ENCODE measurements at regions not wholly inside any gene's neighbourhood (a gene's known extent, or its start where the extent isn't known, plus 50 kb on each side); places are given as distances from the start of the nearest gene placed in this dataset.
A peak's percentile ranks its signal among the peaks of the same experiment; 100 is the strongest.
"Not testable (repeated sequence)": the region's sequence is repeated elsewhere in the genome, so short reads cannot be mapped to it uniquely, and the experiment has no call there.

- DNase-seq, result no peak
Measured at GRCh38 chr15:69685512-69686452, 233.2 kb downstream of the RPLP1 start.

- DNase-seq, result no peak
Measured at GRCh38 chr15:69686626-69687025, 234.0 kb downstream of the RPLP1 start.

GRCh38 chr15:69689133-69689532 lies 236.5 kb downstream of the RPLP1 start:
- no peak for DNase-seq

- DNase-seq, result no peak
Measured at GRCh38 chr15:69691307-69692015, 238.8 kb downstream of the RPLP1 start.

DNA sequence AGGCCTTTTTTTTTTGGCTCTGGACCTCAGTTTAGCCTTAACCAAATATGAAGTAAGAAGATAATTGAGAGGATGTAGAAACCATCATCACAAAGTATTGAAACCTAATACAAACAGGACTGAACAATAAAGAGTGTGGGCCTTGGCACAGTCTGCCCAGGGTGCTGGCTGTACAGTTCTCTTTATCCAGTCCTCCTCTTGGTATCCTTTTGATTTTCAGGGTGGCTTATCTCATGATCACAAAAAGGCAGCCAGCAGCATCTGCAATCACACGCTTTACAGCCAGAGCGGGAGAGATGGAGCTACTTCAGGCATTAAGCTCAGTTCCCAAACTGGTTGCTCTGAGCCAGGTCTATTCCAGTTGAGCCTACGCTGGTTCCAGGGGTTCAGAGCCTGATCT lies 239.7 kb downstream of the RPLP1 start:
- no peak for DNase-seq

DNA sequence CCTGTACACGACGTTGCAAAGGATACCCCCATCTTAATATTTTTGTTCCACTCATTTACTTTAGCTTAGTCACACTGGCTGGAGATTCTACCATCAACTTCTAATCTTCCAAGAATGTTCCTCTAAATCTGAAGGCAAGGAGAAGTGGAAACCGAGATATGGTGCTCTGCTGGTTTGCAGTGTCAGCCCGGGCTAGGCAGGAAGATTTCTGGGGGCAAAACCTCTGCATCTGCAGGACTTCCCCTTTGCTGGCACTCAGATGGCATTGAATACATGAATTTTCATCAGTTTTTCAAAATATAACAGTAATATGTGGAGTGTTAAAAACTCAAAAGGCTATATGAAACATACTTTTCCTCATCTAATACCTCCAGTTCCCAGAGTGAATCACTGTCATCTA lies 240.4 kb downstream of the RPLP1 start:
- DNase-seq, result no peak

- DNase-seq, result no peak
Measured at GRCh38 chr15:69696946-69697345, 244.3 kb downstream of the RPLP1 start.

- DNase-seq, result no peak
Measured at GRCh38 chr15:69697916-69698315, 245.3 kb downstream of the RPLP1 start.

GRCh38 chr15:69699096-69699495 lies 246.5 kb downstream of the RPLP1 start:
- no peak for DNase-seq

- DNase-seq, result no peak
Measured at GRCh38 chr15:69700380-69700779, 247.8 kb downstream of the RPLP1 start.

- no peak for DNase-seq
Measured at GRCh38 chr15:69701198-69701597, 248.6 kb downstream of the RPLP1 start.

- DNase-seq, result no peak
Measured at GRCh38 chr15:69703532-69704187, 251.0 kb downstream of the RPLP1 start.

- no peak for DNase-seq
Measured at GRCh38 chr15:69704229-69704628, 251.6 kb downstream of the RPLP1 start.

- DNase-seq, result no peak
Measured at GRCh38 chr15:69704700-69705099, 252.1 kb downstream of the RPLP1 start.

DNA sequence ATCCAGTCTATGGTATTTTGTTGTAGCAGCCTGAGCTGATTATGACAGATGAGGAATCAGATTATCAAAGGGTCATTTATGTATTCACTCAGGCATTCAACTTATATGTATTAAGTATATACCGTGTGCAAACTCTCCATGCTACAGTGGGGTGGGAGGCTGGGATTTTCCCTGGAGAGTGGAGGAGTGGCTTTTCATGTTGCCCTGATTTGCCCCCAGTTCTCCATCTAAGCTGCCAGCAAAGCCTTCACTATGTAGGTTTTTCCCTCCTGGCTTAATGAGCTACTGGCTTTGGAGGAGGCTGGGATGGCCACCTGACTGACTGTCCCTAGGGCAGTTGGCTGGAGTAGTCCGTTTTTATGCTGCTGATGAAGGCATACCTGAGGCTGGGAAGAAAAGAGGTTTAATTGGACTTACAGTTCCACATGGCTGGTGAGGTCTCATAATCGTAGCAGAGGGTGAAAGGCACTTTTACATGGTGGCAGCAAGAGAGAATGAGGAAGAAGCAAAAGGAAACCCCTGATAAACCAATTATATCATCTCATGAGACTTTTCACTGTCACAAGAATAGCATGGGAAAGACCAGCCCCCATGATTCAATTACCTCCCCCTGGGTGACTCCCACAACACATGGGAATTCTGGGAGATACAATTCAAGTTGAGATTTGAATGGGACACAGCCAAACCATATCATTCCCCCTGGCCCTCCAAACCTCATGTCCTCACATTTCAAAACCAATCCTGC lies 253.9 kb downstream of the RPLP1 start:
- DNase-seq, result no peak

DNA sequence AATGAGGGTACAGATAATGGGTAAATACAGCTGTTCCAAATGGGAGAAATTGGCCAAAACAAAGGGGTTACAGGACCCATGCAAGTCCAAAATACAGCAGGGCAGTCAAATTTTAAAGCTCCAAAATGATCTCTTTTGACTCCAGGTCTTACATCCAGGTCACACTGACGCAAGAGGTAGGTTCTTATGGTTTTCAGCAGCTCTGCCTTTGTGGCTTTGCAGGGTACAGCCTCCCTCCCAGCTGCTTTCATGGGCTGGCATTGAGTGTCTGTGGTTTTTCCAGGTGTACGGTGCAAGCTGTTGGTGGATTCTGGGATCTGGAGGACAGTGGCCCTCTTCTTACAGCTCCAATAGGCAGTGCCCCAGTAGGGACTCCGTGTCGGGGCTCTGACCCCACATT lies 254.6 kb downstream of the RPLP1 start:
- not testable (repeated sequence) for DNase-seq

DNA sequence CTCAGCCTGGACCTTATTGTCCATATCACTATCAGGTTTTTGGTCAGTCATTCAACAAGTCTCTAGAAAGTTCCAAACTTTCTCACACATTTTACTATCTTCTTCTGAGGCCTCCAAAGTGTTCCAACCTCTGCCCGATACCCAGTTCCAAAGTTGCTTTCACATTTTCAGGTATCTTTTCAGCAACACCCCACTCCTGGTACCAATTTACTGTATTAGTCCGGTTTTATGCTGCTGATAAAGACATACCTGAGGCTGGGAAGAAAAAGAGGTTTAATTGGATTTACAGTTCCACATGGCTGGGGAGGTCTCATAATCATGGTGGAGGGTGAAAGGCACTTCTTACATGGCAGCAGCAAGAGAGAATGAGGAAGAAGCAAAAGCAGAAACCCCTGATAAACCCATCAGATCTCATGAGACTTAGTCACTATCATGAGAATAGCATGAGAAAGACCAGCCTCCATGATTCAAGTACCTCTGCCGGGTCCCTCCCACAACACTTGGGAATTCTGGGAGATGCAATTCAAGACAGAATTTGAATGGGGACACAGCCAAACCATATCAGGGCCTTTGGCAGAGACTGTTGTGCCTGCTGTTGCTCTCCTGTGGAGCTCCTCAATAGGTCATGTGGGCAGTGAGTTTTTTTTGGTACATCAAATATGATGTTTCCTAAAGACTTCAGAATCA lies 256.0 kb downstream of the RPLP1 start:
- DNase-seq, result not testable (repeated sequence)

DNA sequence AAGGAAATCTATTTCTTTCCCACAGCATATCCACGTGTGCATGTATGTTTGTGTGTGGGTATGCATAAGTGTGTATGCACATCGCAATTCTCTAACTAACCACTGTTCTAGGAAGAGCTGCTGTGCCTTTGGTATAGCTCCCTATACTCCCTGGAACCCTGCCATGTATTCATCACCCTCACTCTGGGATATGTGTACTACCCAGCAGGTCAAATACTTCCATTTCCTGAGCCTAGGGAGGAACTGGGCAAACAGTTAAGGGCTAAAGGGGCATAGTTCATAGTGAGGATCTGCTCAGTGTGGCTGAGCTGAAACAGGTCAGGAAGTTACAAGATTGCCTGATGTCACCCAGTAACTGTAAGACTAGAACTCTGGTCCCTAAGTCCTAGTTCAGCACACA lies 260.4 kb downstream of the RPLP1 start:
- DNase-seq, result no peak

GRCh38 chr15:69713726-69714559 lies 261.3 kb downstream of the RPLP1 start:
- DNase-seq, result peak; percentile 83

DNA sequence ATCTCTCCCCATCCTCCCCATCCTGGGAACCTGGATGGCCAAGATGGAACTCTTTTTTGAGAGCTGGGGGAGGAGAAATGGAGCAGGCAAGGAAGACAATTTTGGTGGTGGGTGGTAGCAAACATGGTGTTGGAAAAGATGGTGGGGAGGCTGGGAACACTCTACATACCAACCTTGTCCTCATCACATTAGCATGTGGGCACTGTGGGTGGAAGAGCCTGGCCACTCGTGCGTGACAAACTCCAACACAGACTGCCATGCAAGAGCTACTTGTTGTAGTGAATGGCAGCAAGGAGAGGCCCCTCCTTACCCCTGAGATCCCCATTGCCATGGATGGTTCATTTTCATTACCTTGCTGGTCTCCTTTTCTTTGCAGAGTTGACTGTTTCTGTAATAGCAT lies 262.6 kb downstream of the RPLP1 start:
- no peak for DNase-seq

DNA sequence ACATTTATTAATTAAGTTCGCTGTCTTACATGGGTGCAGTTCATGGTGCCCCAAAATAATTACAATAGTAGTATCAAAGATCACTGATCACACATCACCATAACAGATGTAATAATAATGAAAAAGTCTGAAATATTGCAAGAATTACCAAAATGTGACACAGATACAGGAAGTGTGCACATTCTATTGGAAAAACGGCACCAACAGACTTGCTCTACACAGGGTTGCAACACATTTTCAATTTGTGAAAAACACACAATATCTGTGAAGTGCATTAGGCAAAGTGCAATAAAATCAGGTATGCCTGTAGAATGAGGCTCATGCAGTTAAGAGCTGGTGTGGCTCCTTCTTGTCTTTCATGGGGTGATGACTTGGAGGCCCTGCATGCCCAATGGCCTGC lies 265.8 kb downstream of the RPLP1 start:
- DNase-seq, result no peak
